NCI-H345 treated with DMSO at 0.1 percent for 48 hours (cell line): ENCODE measurements at regions not wholly inside any gene's neighbourhood (a gene's known extent, or its start where the extent isn't known, plus 50 kb on each side); places are given as distances from the start of the nearest gene placed in this dataset.
A peak's percentile ranks its signal among the peaks of the same experiment; 100 is the strongest.
"Not testable (repeated sequence)": the region's sequence is repeated elsewhere in the genome, so short reads cannot be mapped to it uniquely, and the experiment has no call there.

ENCODE experiments used
- DNase-seq: peaks from one replicate; lab custom pipeline; 2025; ENCODE audit not compliant: unreplicated experiment; lab: John Stamatoyannopoulos, UW

DNA sequence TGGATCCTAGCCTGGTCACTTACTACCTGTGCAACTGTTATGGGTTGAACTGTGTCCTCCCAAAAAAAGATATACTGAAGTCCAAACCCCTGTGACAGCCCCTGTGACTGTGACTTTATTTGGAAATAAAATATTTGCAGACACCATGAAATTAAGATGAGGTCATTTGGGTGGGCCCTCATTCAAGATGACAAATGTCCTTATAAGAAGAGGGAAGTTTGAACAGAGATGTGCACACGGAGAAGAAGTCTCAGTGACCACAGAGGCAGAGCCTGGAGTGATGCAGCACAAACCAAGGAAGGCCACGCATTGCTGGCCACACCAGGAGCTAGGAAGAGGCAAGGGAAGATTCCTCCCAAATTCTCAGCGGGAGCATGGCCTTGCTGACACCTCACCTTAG is 249.7 kb upstream of the RUNX1 start:
- DNase-seq = no peak

GRCh38 chr21:35297665-35298064 is 248.6 kb upstream of the RUNX1 start:
- DNase-seq = no peak

DNA sequence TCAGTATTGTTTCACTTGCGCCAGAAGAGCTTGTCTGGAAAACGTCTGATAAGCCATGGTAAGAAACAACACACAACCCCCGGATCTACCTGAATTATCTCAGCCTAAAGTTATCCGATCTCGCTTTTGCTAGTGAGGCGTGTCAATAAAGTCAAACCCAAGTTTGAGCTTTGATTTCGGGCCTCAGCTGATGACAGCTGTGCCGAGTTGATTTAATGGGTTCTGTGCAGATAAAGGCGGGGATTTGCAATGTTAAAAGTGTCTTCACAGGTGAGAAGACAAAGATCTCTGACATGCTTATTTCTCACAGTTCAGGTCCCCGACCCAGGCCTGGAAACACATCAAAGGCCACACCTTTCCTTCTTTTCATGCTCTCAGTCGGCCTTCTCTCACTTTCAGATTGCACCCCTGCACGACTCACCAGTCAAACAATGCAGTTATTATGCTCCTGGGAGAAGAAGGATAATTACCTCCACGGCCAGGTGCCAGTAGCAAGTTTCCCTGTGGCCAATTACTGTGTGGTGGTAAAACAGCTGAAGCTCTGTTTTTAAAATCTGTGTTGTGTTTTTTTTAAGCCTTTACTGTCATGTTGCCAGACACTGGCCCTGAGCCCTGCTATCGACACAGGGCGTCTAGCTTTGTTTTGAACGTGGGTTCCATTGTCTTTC is 245.3 kb upstream of the RUNX1 start:
- DNase-seq = peak; percentile 92

GRCh38 chr21:35291973-35292627 is 243.0 kb upstream of the RUNX1 start:
- DNase-seq = no peak

DNA sequence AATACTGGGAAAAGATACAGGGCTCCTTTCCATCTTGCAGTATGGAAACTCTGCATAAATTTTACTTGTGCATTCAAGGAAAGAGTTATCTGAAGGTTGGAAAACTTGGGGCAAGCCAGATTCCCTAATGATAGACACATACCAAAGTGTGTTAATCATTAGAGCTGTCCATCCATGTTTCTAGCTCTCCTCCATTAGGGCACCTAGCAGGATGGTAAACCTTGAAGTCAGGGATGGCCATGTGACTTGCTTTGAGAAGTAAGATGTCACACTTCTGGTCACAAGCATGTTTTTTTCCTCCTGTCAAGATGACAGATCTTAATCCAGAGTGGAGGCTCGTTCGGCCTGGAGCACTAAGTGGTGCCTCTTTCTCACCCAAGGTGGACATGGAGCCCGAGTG is 241.9 kb upstream of the RUNX1 start:
- DNase-seq = no peak

DNA sequence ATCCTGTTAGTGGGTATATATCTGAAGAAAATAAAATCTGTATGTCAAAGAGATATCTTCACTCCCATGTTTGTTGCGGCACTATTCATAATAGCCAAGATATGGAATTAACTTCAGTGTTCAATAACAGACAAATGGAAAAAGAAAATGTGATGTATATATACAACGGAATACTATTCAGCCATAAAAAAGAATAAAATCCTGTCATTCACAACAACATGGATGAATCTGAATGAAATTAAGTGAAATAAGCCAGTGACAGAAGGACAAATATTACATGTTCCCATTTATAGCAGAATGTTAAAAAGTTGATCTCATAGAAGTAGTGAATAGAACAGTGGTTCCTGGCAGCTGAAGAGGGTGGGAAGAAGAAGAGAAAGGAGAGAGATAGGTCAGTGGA is 239.1 kb upstream of the RUNX1 start:
- no peak for DNase-seq

DNA sequence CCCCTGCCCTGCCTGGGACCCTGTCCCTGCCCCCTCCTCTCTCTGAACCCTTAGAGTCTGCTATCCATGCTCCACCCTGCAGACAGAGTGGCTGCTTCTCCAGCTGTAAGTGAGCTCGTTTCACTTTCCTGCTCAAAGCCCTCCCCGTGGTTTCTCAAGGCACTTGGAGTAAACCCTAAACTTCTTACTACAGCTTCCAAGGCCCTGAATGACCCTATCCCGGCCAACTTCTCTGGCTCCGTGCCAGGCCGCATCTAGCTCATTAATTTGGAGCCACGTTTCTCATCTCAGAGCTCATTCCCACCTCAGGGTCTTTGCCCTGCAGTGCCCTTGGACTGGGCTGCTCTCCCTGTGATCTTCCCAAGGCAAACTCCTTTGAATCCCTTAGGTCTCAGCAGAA is 235.1 kb upstream of the RUNX1 start:
- no peak for DNase-seq

- no peak for DNase-seq
Measured at GRCh38 chr21:35282944-35283343, 233.8 kb upstream of the RUNX1 start.

GRCh38 chr21:35281956-35282355 is 232.9 kb upstream of the RUNX1 start:
- no peak for DNase-seq

DNA sequence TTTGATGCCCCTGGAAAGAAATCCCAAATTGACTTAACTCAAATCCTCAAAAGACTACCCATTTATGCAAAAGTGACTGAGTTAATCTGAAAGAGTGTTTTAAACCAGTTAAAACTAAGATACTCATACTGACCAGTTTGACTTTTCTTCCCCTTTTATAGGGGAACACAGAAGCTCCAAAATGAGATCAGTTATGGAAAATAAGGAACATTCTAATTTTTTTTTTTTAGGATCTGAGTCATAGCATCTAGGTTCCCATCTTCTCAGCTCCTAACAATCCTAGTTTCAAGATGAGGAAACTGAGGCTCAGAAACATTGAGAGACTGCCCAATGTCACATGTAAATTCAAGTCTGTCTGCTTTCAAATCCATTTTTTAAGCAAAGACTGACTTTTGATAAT is 231.1 kb upstream of the RUNX1 start:
- no peak for DNase-seq

DNA sequence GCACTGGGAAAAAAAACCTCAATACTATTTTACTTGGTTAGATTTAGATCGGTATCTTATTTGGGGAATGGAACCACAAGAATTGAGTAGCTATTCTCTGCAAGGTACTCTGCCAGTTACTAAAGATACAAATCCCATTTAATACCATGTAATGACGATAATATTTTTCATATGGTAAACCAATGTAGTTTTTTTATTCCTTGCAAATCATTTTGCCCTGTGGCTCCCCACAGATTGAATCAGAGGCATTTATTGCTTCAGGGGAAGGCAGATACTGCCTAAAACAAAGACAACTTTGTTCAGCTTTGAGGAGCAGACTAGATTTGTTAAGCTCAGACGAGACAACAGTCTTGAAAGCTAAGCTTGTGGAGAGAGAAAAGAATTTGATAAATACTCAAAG is 226.7 kb upstream of the RUNX1 start:
- DNase-seq = no peak

DNA sequence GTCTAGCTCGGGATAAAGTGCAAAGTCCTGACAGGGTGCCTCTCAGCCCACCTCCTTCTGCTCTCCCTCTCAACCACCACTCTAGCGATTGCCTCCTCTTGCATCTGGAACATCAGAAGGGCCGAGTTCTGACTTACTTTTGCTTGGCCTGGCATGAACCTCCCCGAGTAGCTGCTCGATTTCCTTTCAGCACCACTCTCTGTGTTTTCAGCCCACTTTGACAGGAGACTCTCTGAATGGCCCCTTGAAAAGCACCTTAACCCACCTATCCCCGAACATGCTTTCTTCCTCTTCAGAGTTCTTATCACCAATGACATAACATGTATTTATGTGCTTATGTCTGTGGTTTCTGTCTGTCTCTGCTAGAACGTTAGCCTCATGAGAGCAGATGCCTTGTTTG is 225.8 kb upstream of the RUNX1 start:
- no peak for DNase-seq

DNA sequence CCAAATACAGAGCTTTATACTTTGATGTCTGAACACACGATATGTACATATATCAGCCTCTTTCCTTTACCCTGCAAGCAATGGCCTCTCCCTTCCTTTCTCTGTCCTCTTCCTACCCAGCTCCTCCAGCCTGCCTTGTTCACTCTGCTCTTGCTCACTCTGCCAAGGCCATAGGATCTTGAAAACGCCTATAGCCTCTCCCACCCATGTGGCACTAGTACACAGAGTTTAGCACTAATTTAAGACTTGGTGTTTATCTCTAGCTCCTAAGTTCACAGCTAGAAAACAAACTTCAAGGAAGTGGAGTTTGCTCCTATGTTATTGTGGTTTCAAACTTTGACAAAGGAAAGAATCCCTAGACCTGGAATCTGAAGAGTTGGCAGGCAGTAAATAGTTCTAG is 225.0 kb upstream of the RUNX1 start:
- DNase-seq = no peak

DNA sequence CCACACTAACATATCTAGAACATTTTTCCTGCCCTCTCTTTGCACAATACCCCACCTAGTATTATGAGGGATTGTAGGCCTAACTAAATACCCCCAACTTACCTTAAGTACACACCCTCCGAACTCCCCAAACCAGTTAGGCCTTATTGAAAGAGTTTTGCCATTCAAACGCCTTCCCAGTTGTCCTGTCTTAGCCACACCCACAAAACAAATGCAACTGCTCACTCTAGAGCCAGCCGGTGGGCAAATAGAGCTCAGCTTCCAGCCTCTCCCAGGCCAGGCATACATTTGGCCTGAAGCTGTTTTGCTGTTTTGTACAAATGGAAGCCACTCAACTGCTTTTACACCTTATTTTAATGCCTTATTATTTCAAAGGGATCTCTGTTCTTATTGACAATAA is 224.2 kb upstream of the RUNX1 start:
- DNase-seq = no peak

- not testable (repeated sequence) for DNase-seq
Measured at GRCh38 chr21:35271344-35272118, 222.4 kb upstream of the RUNX1 start.

- no peak for DNase-seq
Measured at GRCh38 chr21:35268817-35269216, 219.7 kb upstream of the RUNX1 start.

DNA sequence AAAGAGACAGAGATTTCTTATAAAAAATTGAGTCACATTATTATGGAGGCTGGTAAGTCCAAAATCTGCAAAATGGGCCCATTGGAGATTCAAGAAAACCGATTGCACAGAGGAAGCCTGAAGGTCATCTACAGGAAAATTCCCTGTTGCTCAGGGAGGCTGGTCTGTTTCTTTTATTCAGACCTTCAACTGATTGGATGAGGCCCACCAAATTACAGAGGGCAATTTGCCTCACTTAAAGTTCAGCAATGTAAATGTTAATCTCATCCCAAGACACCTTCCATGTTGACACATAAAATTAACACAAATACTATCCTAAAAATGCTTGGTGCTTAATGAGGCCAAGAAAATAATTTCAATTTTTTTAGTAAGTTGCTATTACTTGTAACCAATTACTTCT is 219.2 kb upstream of the RUNX1 start:
- DNase-seq = no peak

DNA sequence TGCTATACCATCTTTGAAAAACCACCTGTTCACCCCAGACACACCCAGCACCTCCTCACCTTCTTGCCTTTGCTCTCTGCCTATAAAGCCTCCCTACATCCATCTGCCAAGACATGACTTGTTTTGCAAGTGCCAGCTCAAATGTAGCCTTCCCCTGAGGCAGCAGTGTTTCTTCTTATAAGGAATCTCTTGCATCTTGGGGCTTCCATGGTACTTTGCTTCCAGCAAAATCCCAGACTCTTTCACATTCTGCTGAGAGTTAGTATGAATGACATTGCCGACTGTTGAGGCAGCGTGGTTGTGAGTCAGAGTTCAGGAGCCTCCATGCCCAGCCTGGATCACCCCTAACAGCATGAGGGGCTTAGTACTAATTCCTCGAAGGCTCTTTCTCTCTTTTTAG is 217.4 kb upstream of the RUNX1 start:
- no peak for DNase-seq

GRCh38 chr21:35265170-35265877 is 216.2 kb upstream of the RUNX1 start:
- DNase-seq = no peak

DNA sequence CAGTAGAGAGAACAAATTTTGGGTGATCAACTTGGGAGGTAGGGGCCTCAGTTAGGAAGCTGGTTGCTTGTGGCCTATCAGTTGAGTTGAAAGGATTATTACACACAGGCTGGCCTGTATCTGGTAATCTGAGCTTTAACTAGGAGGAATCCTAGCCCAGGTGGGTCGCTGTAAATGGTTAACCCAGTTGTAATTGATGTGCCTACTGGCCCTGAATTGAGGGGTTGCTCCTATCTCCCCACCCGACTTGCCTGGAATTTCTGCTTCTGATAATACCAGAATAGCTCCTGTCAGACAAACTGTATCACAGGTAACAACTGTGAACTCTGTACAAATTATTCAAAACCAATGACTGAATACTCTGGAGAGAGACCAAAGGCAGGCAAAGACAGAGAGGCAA is 210.4 kb upstream of the RUNX1 start:
- no peak for DNase-seq

- DNase-seq = no peak
Measured at GRCh38 chr21:35258521-35258920, 209.4 kb upstream of the RUNX1 start.

- DNase-seq = no peak
Measured at GRCh38 chr21:35257413-35257812, 208.3 kb upstream of the RUNX1 start.
